ENCODE measurements at regions not wholly inside any gene's neighbourhood (a gene's known extent, or its start where the extent isn't known, plus 50 kb on each side); places are given as distances from the start of the nearest gene placed in this dataset.

GRCh38 chr9:13332571-13332970 lies 53.1 kb upstream of the MPDZ start:
- H3K4me2 ChIP-seq (ENCODE audit: low read depth, low read length), result no peak overlapping the region
- no TSS peak for BruUV-seq (replicated peaks)
- ATAC-seq, result no peak
- FAIRE-seq, result no peak
- H3K4me1 ChIP-seq (ENCODE audit: insufficient read depth, low read length), result no peaks in the 10 kb centered on the region
- H4K20me1 ChIP-seq (ENCODE audit: insufficient read depth, low read length), result no peaks in the 10 kb centered on the region
- no peaks in the 10 kb centered on the region for H3K79me2 ChIP-seq (ENCODE audit: insufficient read depth, low read length)
- no peak overlapping the region for H2AFZ ChIP-seq (ENCODE audit: low read length)
- H3K4me3 ChIP-seq (replicated peaks in 1 of 3; ENCODE audit: insufficient read depth in 1 of 3, low read depth in 2 of 3, low read length in 3 of 3), result no peak overlapping the region
- H3K9me3 ChIP-seq (ENCODE audit: low read length), result no peaks in the 10 kb centered on the region
- no peak overlapping the region for H3K9ac ChIP-seq (ENCODE audit: insufficient read depth, low read depth, low read length)
- TF ChIP-seq NR3C1 (CRISPR knock-in tag; IDR thresholded peaks at IDR 0.05), result no peak
- no peak for TF ChIP-seq RBM22 (optimal IDR thresholded peaks at IDR 0.05; ENCODE audit: low read length)
- no peaks in the 10 kb centered on the region for H3K27me3 ChIP-seq (ENCODE audit: control insufficient read depth in 1 of 2, insufficient read depth in 2 of 2, low read length in 2 of 2)
- intact Hi-C loops (cut with micrococcal nuclease; ENCODE audit: unreplicated experiment) (loop anchor here (10.0 kb wide), 1 partner anchor 772 kb away; no protein-coding TSS in a partner anchor), in situ Hi-C loops (cut with HindIII; ENCODE audit: extremely low pct_ligation_motif_present, low pct_unique_long_range_greater_than_20kb) (no loop called here)
- 2% methylated on average over 2 of the region's 2 CpGs for WGBS (ENCODE audit: low lambda C conversion rate)
- H3K36me3 ChIP-seq (replicated peaks in 1 of 2; ENCODE audit: control insufficient read depth in 1 of 2, insufficient read depth in 2 of 2, low read length in 2 of 2), result no peaks in the 10 kb centered on the region
- ChIA-PET POLR2A (no interaction called here), CTCF (ENCODE audit: low intra/inter-chr PET ratio, low total read pairs) (no interaction called here)
- DNase-seq (ENCODE audit: low spot score), result no peak
- no peak overlapping the region for H3K27ac ChIP-seq (ENCODE audit: extremely low read length, insufficient read depth, low read length)

GRCh38 chr9:13331320-13331719 lies 51.8 kb upstream of the MPDZ start:
- H3K27me3 ChIP-seq (ENCODE audit: control insufficient read depth in 1 of 2, insufficient read depth in 2 of 2, low read length in 2 of 2), result no peaks in the 10 kb centered on the region

More at GRCh38 chr9:13331320-13331719, 51.8 kb upstream of the MPDZ start:
- ChIA-PET CTCF (ENCODE audit: low intra/inter-chr PET ratio, low total read pairs) (no interaction called here), POLR2A (no interaction called here)
- no peaks in the 10 kb centered on the region for H3K9me3 ChIP-seq (ENCODE audit: low read length)
- H3K36me3 ChIP-seq (replicated peaks in 1 of 2; ENCODE audit: control insufficient read depth in 1 of 2, insufficient read depth in 2 of 2, low read length in 2 of 2), result no peaks in the 10 kb centered on the region
- H3K4me2 ChIP-seq (ENCODE audit: low read depth, low read length), result no peak overlapping the region
- TF ChIP-seq ZNF562 (CRISPR knock-in tag; IDR thresholded peaks at IDR 0.05; ENCODE audit: borderline replicate concordance), result no peak
- no peak for TF ChIP-seq TAF15 (IDR thresholded peaks at IDR 0.05; ENCODE audit: low read depth, low read length, poor library complexity, severe bottlenecking)
- no peak for TF ChIP-seq FUBP1 (CRISPR knock-in tag; IDR thresholded peaks at IDR 0.05; ENCODE audit: borderline replicate concordance)
- TF ChIP-seq PHF8 (CRISPR knock-in tag; IDR thresholded peaks at IDR 0.05), result no peak
- no peak for TF ChIP-seq EEA1 (CRISPR knock-in tag; IDR thresholded peaks at IDR 0.05; ENCODE audit: borderline replicate concordance)
- TF ChIP-seq HNRNPUL1 (IDR thresholded peaks at IDR 0.05; ENCODE audit: low read depth, low read length), result no peak
- no peak for TF ChIP-seq SKIL (CRISPR knock-in tag; IDR thresholded peaks at IDR 0.05; ENCODE audit: borderline replicate concordance)
- TF ChIP-seq ZNF883 (CRISPR knock-in tag; IDR thresholded peaks at IDR 0.05; ENCODE audit: not compliant biosample characterization), result no peak
- H3K27ac ChIP-seq (ENCODE audit: extremely low read length, insufficient read depth, low read length), result no peak overlapping the region
- H3K4me1 ChIP-seq (ENCODE audit: insufficient read depth, low read length), result no peaks in the 10 kb centered on the region
- H3K9ac ChIP-seq (ENCODE audit: insufficient read depth, low read depth, low read length), result no peak overlapping the region
- FAIRE-seq (no peak), ATAC-seq (no peak), DNase-seq (ENCODE audit: low spot score) (no peak)
- 30% methylated on average over 3 of the region's 3 CpGs for WGBS (ENCODE audit: low lambda C conversion rate)
- no TSS peak for BruUV-seq (replicated peaks)
- intact Hi-C loops (cut with micrococcal nuclease; ENCODE audit: unreplicated experiment), result loop anchor here (10.0 kb wide), 1 partner anchor 773 kb away; no protein-coding TSS in a partner anchor
- H2AFZ ChIP-seq (ENCODE audit: low read length), result no peak overlapping the region
- in situ Hi-C loops (cut with HindIII; ENCODE audit: extremely low pct_ligation_motif_present, low pct_unique_long_range_greater_than_20kb), result no loop called here
- H3K4me3 ChIP-seq (replicated peaks in 1 of 3; ENCODE audit: insufficient read depth in 1 of 3, low read depth in 2 of 3, low read length in 3 of 3), result no peak overlapping the region
- no peaks in the 10 kb centered on the region for H4K20me1 ChIP-seq (ENCODE audit: insufficient read depth, low read length)
- H3K79me2 ChIP-seq (ENCODE audit: insufficient read depth, low read length), result no peaks in the 10 kb centered on the region
